Stimulated activated CD4-positive, alpha-beta T cell treated with anti-CD3 and anti-CD28 coated beads, Interleukin-2, amount 100 ng/mL, for 24 hours (primary cell): ENCODE measurements at regions not wholly inside any gene's neighbourhood (a gene's known extent, or its start where the extent isn't known, plus 50 kb on each side); places are given as distances from the start of the nearest gene placed in this dataset.

ENCODE experiments used
- DNase-seq, 2 donors: peaks; one replicate each; pipeline ENCODE4 v3.0.0-alpha.2; 2020

- no peak for DNase-seq
Measured at GRCh38 chrY:15704906-15705305, 1180.6 kb downstream of the NLGN4Y start.

GRCh38 chrY:15749533-15750433, 1225.5 kb downstream of the NLGN4Y start:
- no peak for DNase-seq

- no peak for DNase-seq
Measured at GRCh38 chrY:15751001-15751400, 1226.7 kb downstream of the NLGN4Y start.

- DNase-seq = no peak
Measured at GRCh38 chrY:15756266-15756665, 1231.9 kb downstream of the NLGN4Y start.

- DNase-seq = no peak
Measured at GRCh38 chrY:15773579-15773978, 1249.2 kb downstream of the NLGN4Y start.

GRCh38 chrY:15775880-15776279, 1251.6 kb downstream of the NLGN4Y start:
- no peak for DNase-seq

- no peak for DNase-seq
Measured at GRCh38 chrY:15779891-15780290, 1255.6 kb downstream of the NLGN4Y start.

GRCh38 chrY:15800021-15800420, 1275.7 kb downstream of the NLGN4Y start:
- no peak for DNase-seq

- no peak for DNase-seq
Measured at GRCh38 chrY:15805985-15806384, 1281.7 kb downstream of the NLGN4Y start.

GRCh38 chrY:15814241-15814640, 1289.9 kb downstream of the NLGN4Y start:
- DNase-seq = no peak
